Nephron (organoid): ENCODE measurements at regions not wholly inside any gene's neighbourhood (a gene's known extent, or its start where the extent isn't known, plus 50 kb on each side); places are given as distances from the start of the nearest gene placed in this dataset.

ENCODE experiments used
- H3K27ac Mint-ChIP-seq, 3 experiments: 2 replicates each; pipeline ENCODE4 v1.8.0; 2020; ENCODE audit warnings: mixed read lengths in 3 of 3, mild to moderate bottlenecking in 2 of 3, moderate library complexity in 1 of 3
- H3K27me3 Mint-ChIP-seq: 2 replicates; pipeline ENCODE4 v1.8.0; 2021; ENCODE audit warnings: low read depth, mild to moderate bottlenecking, moderate library complexity, mixed read lengths
- H3K36me3 Mint-ChIP-seq: 2 replicates; pipeline ENCODE4 v1.8.0; 2020; ENCODE audit warnings: low read depth, mixed read lengths
- H3K4me1 Mint-ChIP-seq: 2 replicates; pipeline ENCODE4 v1.8.0; 2020; ENCODE audit warnings: mixed read lengths
- H3K4me3 Mint-ChIP-seq, 3 experiments: 2 replicates each; pipeline ENCODE4 v1.8.0; 2020; ENCODE audit warnings: mild to moderate bottlenecking in 3 of 3, mixed read lengths in 3 of 3, moderate library complexity in 2 of 3
- H3K9me3 Mint-ChIP-seq: 2 replicates; pipeline ENCODE4 v1.8.0; 2020; ENCODE audit warnings: mixed read lengths
- CTCF ChIP-seq, 3 experiments: fragments of 200-600 bp; sonication (generic); IDR thresholded peaks; one replicate each; pipeline ENCODE4 v1.5.0; 2021; ENCODE audit warnings: antibody characterized with exemption in 3 of 3; ENCODE audit not compliant: unreplicated experiment in 3 of 3

GRCh38 chr6:103925317-103925716 is 934.4 kb downstream of the HACE1 start:
- Mint-ChIP-seq H3K27me3 (no peaks in the 10 kb centered on the region), H3K36me3 (no peaks in the 10 kb centered on the region), H3K4me3 (no peak overlapping the region), H3K4me1 (peaks cover 5% of the 10 kb centered on the region), H3K9me3 (peaks cover 14% of the 10 kb centered on the region), H3K27ac (no peak overlapping the region)
- TF ChIP-seq CTCF (IDR thresholded peaks at IDR 0.05; ENCODE audit: unreplicated experiment in 3 of 3), result no peak

- no peaks in the 10 kb centered on the region for H3K36me3 Mint-ChIP-seq
- H3K9me3 Mint-ChIP-seq, result peaks cover 14% of the 10 kb centered on the region
- H3K4me1 Mint-ChIP-seq, result no peaks in the 10 kb centered on the region
- no peak overlapping the region for H3K4me3 Mint-ChIP-seq
- no peaks in the 10 kb centered on the region for H3K27me3 Mint-ChIP-seq
- no peak for TF ChIP-seq CTCF (IDR thresholded peaks at IDR 0.05; ENCODE audit: unreplicated experiment in 3 of 3)
- no peak overlapping the region for H3K27ac Mint-ChIP-seq
These were observed 949.7 kb downstream of the HACE1 start for GRCh38 chr6:103910018-103910417.

- no peaks in the 10 kb centered on the region for H3K4me1 Mint-ChIP-seq
These were observed 950.8 kb downstream of the HACE1 start for GRCh38 chr6:103908898-103909297.

GRCh38 chr6:103895136-103895535 is 964.6 kb downstream of the HACE1 start:
- Mint-ChIP-seq H3K27ac (no peak overlapping the region), H3K27me3 (no peaks in the 10 kb centered on the region), H3K4me3 (no peak overlapping the region), H3K36me3 (no peaks in the 10 kb centered on the region), H3K9me3 (peaks cover 5% of the 10 kb centered on the region), H3K4me1 (peaks cover 8% of the 10 kb centered on the region)
- TF ChIP-seq CTCF (IDR thresholded peaks at IDR 0.05; ENCODE audit: unreplicated experiment in 3 of 3), result no peak

More at GRCh38 chr6:103908898-103909297, 950.8 kb downstream of the HACE1 start:
- H3K4me3 Mint-ChIP-seq, result no peak overlapping the region
- H3K27ac Mint-ChIP-seq, result no peak overlapping the region
- H3K9me3 Mint-ChIP-seq, result peaks cover 20% of the 10 kb centered on the region
- TF ChIP-seq CTCF (IDR thresholded peaks at IDR 0.05; ENCODE audit: unreplicated experiment in 3 of 3), result no peak
- H3K36me3 Mint-ChIP-seq, result no peaks in the 10 kb centered on the region
- no peaks in the 10 kb centered on the region for H3K27me3 Mint-ChIP-seq

GRCh38 chr6:103893141-103893581 is 966.6 kb downstream of the HACE1 start:
- Mint-ChIP-seq H3K36me3 (no peaks in the 10 kb centered on the region), H3K27ac (peak overlapping the region; percentile 33 to 93 (median 71)), H3K4me3 (no peak overlapping the region), H3K27me3 (no peaks in the 10 kb centered on the region), H3K4me1 (peaks cover 8% of the 10 kb centered on the region), H3K9me3 (peaks cover 5% of the 10 kb centered on the region)
- no peak for TF ChIP-seq CTCF (IDR thresholded peaks at IDR 0.05; ENCODE audit: unreplicated experiment in 3 of 3)

- H3K9me3 Mint-ChIP-seq, result no peaks in the 10 kb centered on the region
- TF ChIP-seq CTCF (IDR thresholded peaks at IDR 0.05; ENCODE audit: unreplicated experiment in 3 of 3), result no peak
- H3K4me3 Mint-ChIP-seq, result no peak overlapping the region
- no peak overlapping the region for H3K27ac Mint-ChIP-seq
- H3K36me3 Mint-ChIP-seq, result no peaks in the 10 kb centered on the region
- H3K27me3 Mint-ChIP-seq, result no peaks in the 10 kb centered on the region
- no peaks in the 10 kb centered on the region for H3K4me1 Mint-ChIP-seq
These were observed 972.8 kb downstream of the HACE1 start for GRCh38 chr6:103886951-103887350.
